ENCODE measurements at regions not wholly inside any gene's neighbourhood (a gene's known extent, or its start where the extent isn't known, plus 50 kb on each side); places are given as distances from the start of the nearest gene placed in this dataset.

GRCh38 chr4:159041054-159042034 is 61.5 kb upstream of the RAPGEF2 start:
- no peaks in the 10 kb centered on the region for H3K9me3 ChIP-seq (ENCODE audit: control insufficient read depth in 1 of 2, low read length in 2 of 2)

GRCh38 chr4:159042097-159042605 is 60.7 kb upstream of the RAPGEF2 start:
- no peaks in the 10 kb centered on the region for H3K4me1 ChIP-seq (ENCODE audit: control insufficient read depth in 1 of 2, insufficient read depth in 2 of 2, low read length in 2 of 2)
- H3K27ac ChIP-seq (ENCODE audit: low read length), result no peak overlapping the region
- H3K36me3 ChIP-seq (ENCODE audit: control insufficient read depth in 1 of 2, insufficient read depth in 2 of 2, low read length in 2 of 2), result no peaks in the 10 kb centered on the region
- H3K4me3 ChIP-seq (ENCODE audit: low read depth in 1 of 2, low read length in 2 of 2), result no peak overlapping the region
- no peaks in the 10 kb centered on the region for H3K27me3 ChIP-seq (ENCODE audit: low read depth, low read length)
- H3K9me3 ChIP-seq (ENCODE audit: control insufficient read depth in 1 of 2, low read length in 2 of 2), result no peaks in the 10 kb centered on the region

More at GRCh38 chr4:159041054-159042034, 61.5 kb upstream of the RAPGEF2 start:
- Histone ChIP-seq H3K27ac (ENCODE audit: low read length) (no peak overlapping the region), H3K4me1 (ENCODE audit: control insufficient read depth in 1 of 2, insufficient read depth in 2 of 2, low read length in 2 of 2) (no peaks in the 10 kb centered on the region), H3K27me3 (ENCODE audit: low read depth, low read length) (no peaks in the 10 kb centered on the region), H3K36me3 (ENCODE audit: control insufficient read depth in 1 of 2, insufficient read depth in 2 of 2, low read length in 2 of 2) (no peaks in the 10 kb centered on the region), H3K4me3 (ENCODE audit: low read depth in 1 of 2, low read length in 2 of 2) (no peak overlapping the region)

GRCh38 chr4:159042868-159043267 is 60.0 kb upstream of the RAPGEF2 start:
- Histone ChIP-seq H3K36me3 (ENCODE audit: control insufficient read depth in 1 of 2, insufficient read depth in 2 of 2, low read length in 2 of 2) (no peaks in the 10 kb centered on the region), H3K4me1 (ENCODE audit: control insufficient read depth in 1 of 2, insufficient read depth in 2 of 2, low read length in 2 of 2) (peaks cover 0 to 4% of the 10 kb centered on the region in 2 donors), H3K27ac (ENCODE audit: low read length) (no peak overlapping the region), H3K27me3 (ENCODE audit: low read depth, low read length) (no peaks in the 10 kb centered on the region), H3K4me3 (ENCODE audit: low read depth in 1 of 2, low read length in 2 of 2) (no peak overlapping the region), H3K9me3 (ENCODE audit: control insufficient read depth in 1 of 2, low read length in 2 of 2) (no peaks in the 10 kb centered on the region)

- Histone ChIP-seq H3K9me3 (ENCODE audit: control insufficient read depth in 1 of 2, low read length in 2 of 2) (no peaks in the 10 kb centered on the region), H3K36me3 (ENCODE audit: control insufficient read depth in 1 of 2, insufficient read depth in 2 of 2, low read length in 2 of 2) (no peaks in the 10 kb centered on the region), H3K4me1 (ENCODE audit: control insufficient read depth in 1 of 2, insufficient read depth in 2 of 2, low read length in 2 of 2) (peaks cover 0 to 7% of the 10 kb centered on the region in 2 donors), H3K4me3 (ENCODE audit: low read depth in 1 of 2, low read length in 2 of 2) (no peak overlapping the region), H3K27me3 (ENCODE audit: low read depth, low read length) (no peaks in the 10 kb centered on the region), H3K27ac (ENCODE audit: low read length) (no peak overlapping the region)
Measured at GRCh38 chr4:159043861-159044260, 59.0 kb upstream of the RAPGEF2 start.

DNA sequence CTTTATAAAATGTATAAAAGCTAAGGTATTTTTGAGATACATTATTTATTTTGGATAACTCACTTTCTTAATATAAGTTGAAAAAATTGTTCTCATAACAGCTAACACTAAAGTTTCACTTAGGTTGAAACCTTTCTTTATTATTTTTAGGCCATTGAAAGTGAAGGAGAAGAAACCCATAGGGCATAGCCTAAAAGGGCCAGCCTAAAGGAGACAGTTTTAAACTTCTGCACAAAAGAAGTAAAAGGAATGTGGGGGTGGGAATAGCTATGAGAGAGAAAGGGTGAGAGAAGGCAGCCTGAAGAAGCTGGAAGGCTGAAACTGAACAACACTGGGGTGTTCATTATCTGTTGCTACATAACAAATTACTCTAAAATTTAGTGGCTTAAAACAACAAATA is 57.6 kb upstream of the RAPGEF2 start:
- Histone ChIP-seq H3K4me1 (ENCODE audit: control insufficient read depth in 1 of 2, insufficient read depth in 2 of 2, low read length in 2 of 2) (peaks cover 0 to 7% of the 10 kb centered on the region in 2 donors), H3K4me3 (ENCODE audit: low read depth in 1 of 2, low read length in 2 of 2) (no peak overlapping the region), H3K27me3 (ENCODE audit: low read depth, low read length) (no peaks in the 10 kb centered on the region), H3K36me3 (ENCODE audit: control insufficient read depth in 1 of 2, insufficient read depth in 2 of 2, low read length in 2 of 2) (no peaks in the 10 kb centered on the region), H3K9me3 (ENCODE audit: control insufficient read depth in 1 of 2, low read length in 2 of 2) (no peaks in the 10 kb centered on the region), H3K27ac (ENCODE audit: low read length) (no peak overlapping the region)

GRCh38 chr4:159046683-159047082 is 56.2 kb upstream of the RAPGEF2 start:
- no peak overlapping the region for H3K27ac ChIP-seq (ENCODE audit: low read length)
- no peaks in the 10 kb centered on the region for H3K9me3 ChIP-seq (ENCODE audit: control insufficient read depth in 1 of 2, low read length in 2 of 2)
- H3K36me3 ChIP-seq (ENCODE audit: control insufficient read depth in 1 of 2, insufficient read depth in 2 of 2, low read length in 2 of 2), result no peaks in the 10 kb centered on the region
- H3K4me3 ChIP-seq (ENCODE audit: low read depth in 1 of 2, low read length in 2 of 2), result no peak overlapping the region
- no peaks in the 10 kb centered on the region for H3K27me3 ChIP-seq (ENCODE audit: low read depth, low read length)
- peaks cover 0 to 7% of the 10 kb centered on the region in 2 donors for H3K4me1 ChIP-seq (ENCODE audit: control insufficient read depth in 1 of 2, insufficient read depth in 2 of 2, low read length in 2 of 2)

GRCh38 chr4:159047478-159048165 is 55.3 kb upstream of the RAPGEF2 start:
- no peak overlapping the region for H3K27ac ChIP-seq (ENCODE audit: low read length)
- peaks cover 0 to 7% of the 10 kb centered on the region in 2 donors for H3K4me1 ChIP-seq (ENCODE audit: control insufficient read depth in 1 of 2, insufficient read depth in 2 of 2, low read length in 2 of 2)
- no peaks in the 10 kb centered on the region for H3K27me3 ChIP-seq (ENCODE audit: low read depth, low read length)
- no peaks in the 10 kb centered on the region for H3K36me3 ChIP-seq (ENCODE audit: control insufficient read depth in 1 of 2, insufficient read depth in 2 of 2, low read length in 2 of 2)
- H3K9me3 ChIP-seq (ENCODE audit: control insufficient read depth in 1 of 2, low read length in 2 of 2), result no peaks in the 10 kb centered on the region
- peak overlapping the region; percentile 54 to 58 for H3K4me3 ChIP-seq (ENCODE audit: low read depth in 1 of 2, low read length in 2 of 2)

DNA sequence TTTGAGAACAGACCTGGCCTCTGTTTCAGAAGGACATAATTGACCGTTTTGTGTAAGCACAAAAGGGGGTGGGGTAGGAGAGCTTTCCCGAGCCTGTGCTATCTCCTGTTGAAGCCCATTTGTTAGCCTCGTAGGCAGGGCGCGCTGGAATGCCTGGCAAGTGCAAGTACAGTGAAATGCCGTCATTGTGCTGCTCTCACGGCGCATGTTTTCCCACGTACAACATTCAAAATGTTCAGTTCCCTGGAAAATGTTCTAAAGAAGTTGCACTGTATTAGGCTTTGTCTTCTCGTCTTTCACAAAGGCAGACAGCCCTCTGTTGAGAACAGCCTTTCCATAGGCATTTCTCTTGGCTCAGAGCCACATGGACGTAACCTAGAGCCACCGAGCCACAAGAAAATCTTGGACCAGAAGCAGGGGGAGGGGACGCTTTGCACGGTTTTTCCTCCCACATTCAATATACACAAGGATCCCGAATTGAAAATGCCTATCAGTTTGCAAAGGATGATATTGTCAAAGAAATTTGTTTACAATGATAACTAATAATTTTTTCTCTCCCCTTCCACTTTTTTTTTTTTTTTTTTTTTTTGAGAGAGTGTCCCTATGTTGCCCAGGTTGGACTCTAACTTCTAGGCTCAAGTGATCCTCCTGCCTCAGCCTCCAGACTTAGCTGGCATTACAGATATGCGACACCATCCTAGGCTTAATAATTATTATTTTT is 54.6 kb upstream of the RAPGEF2 start:
- no peak overlapping the region for H3K27ac ChIP-seq (ENCODE audit: low read length)
- H3K4me3 ChIP-seq (ENCODE audit: low read depth in 1 of 2, low read length in 2 of 2), result peak overlapping the region; percentile 54 to 58
- H3K36me3 ChIP-seq (ENCODE audit: control insufficient read depth in 1 of 2, insufficient read depth in 2 of 2, low read length in 2 of 2), result no peaks in the 10 kb centered on the region

DNA sequence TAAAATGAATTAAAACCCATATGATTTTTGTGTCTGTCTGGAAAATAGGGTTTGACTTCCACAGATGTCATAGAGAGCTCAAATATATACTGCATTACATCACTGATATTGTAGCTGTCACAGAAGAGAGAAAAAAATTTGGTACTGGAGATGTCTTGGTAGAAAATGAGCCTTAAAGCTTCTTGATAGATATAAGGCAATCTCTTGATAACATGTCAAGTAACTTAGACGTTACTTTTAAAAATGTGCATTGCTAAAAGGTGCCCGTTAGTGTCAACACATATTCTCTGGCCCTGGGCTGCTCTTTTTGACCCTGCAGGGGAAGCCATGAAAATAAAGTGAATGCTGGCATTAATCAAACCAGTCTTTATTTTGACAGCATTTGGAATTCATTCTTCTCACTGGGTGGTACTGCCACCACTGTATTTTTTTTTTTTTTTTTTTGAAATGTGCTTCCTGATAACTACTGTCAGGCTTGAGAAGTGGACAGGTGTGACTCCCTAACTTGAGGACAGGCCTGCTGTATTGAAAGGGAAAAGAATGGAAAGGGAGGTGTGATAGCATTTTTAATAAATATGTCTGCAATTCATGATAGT is 53.0 kb upstream of the RAPGEF2 start:
- no peak overlapping the region for H3K27ac ChIP-seq (ENCODE audit: low read length)
- no peak overlapping the region for H3K4me3 ChIP-seq (ENCODE audit: low read depth in 1 of 2, low read length in 2 of 2)
- H3K4me1 ChIP-seq (ENCODE audit: control insufficient read depth in 1 of 2, insufficient read depth in 2 of 2, low read length in 2 of 2), result peaks cover 0 to 7% of the 10 kb centered on the region in 2 donors
- no peaks in the 10 kb centered on the region for H3K36me3 ChIP-seq (ENCODE audit: control insufficient read depth in 1 of 2, insufficient read depth in 2 of 2, low read length in 2 of 2)
- no peaks in the 10 kb centered on the region for H3K27me3 ChIP-seq (ENCODE audit: low read depth, low read length)
- H3K9me3 ChIP-seq (ENCODE audit: control insufficient read depth in 1 of 2, low read length in 2 of 2), result no peaks in the 10 kb centered on the region

More for the DNA sequence above, 54.6 kb upstream of the RAPGEF2 start:
- H3K27me3 ChIP-seq (ENCODE audit: low read depth, low read length), result no peaks in the 10 kb centered on the region
- H3K9me3 ChIP-seq (ENCODE audit: control insufficient read depth in 1 of 2, low read length in 2 of 2), result no peaks in the 10 kb centered on the region
- peaks cover 0 to 7% of the 10 kb centered on the region in 2 donors for H3K4me1 ChIP-seq (ENCODE audit: control insufficient read depth in 1 of 2, insufficient read depth in 2 of 2, low read length in 2 of 2)

DNA sequence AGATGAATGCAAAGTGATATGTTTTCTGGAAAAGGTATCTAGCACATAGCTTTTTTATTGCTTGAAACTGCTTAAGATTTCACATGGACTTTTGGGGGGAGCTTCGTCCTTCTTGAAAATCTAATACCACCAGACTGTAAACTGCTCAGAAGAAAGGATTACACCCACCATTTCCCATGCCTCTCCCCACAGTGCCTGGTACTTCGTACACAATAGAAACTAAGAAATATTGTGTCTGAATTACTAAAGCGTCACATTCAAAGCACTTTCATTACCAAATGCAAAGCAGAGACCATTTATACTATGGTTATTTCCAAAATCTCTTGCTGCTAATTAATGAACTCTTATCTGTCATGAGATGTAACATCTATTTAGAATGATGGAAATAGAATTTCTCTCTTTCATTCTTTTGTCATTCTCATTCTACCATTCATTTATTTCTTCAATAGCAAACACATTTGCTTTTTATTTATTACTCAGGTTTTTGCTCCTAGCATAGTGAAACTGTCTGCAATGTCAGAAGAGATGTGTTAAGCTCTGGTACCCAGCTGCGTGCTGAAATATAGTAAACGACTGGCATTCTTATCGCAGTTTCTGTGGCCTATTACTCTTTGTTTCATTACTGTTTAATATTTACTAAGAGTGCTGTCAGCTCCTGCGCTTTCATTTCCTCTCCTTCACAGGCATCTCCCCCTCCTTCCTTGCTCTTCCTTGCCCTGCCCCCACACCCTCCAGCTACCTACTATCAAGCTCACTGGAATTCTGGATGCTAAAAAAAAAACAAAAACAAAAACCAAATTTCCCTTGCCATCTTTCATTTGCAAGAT is 51.4 kb upstream of the RAPGEF2 start:
- Histone ChIP-seq H3K4me3 (ENCODE audit: low read depth in 1 of 2, low read length in 2 of 2) (no peak overlapping the region), H3K4me1 (ENCODE audit: control insufficient read depth in 1 of 2, insufficient read depth in 2 of 2, low read length in 2 of 2) (peaks cover 0 to 7% of the 10 kb centered on the region in 2 donors), H3K9me3 (ENCODE audit: control insufficient read depth in 1 of 2, low read length in 2 of 2) (no peaks in the 10 kb centered on the region), H3K27me3 (ENCODE audit: low read depth, low read length) (no peaks in the 10 kb centered on the region), H3K36me3 (ENCODE audit: control insufficient read depth in 1 of 2, insufficient read depth in 2 of 2, low read length in 2 of 2) (no peaks in the 10 kb centered on the region), H3K27ac (ENCODE audit: low read length) (no peak overlapping the region)
